ENCODE measurements at regions not wholly inside any gene's neighbourhood (a gene's known extent, or its start where the extent isn't known, plus 50 kb on each side); places are given as distances from the start of the nearest gene placed in this dataset.

GRCh38 chr5:72633041-72633445, 125.8 kb upstream of the ZNF366 start:
- ChIA-PET CTCF (no interaction called here), POLR2A (interaction anchor here (0.6 kb wide), 1 partner anchor 1524 kb away, joined by 3 read pairs; no protein-coding TSS in a partner anchor)
- no peaks in the 10 kb centered on the region for H3K27me3 Mint-ChIP-seq (ENCODE audit: insufficient read depth, unreplicated experiment)
- intact Hi-C loops (cut with micrococcal nuclease), result no loop called here
- no peak for TF ChIP-seq CTCF (IDR thresholded peaks at IDR 0.05; ENCODE audit: unreplicated experiment)
- H3K4me3 Mint-ChIP-seq (ENCODE audit: unreplicated experiment), result no peak overlapping the region
- H3K4me1 Mint-ChIP-seq (ENCODE audit: insufficient read depth, unreplicated experiment), result peaks cover 5% of the 10 kb centered on the region
- H3K27ac Mint-ChIP-seq (ENCODE audit: low read depth, unreplicated experiment), result no peak overlapping the region
- no peaks in the 10 kb centered on the region for H3K36me3 Mint-ChIP-seq (ENCODE audit: insufficient read depth, unreplicated experiment)
- no TSS peak for BruUV-seq (replicated peaks)
- DNase-seq (ENCODE audit: unreplicated experiment), result no peak
- no peaks in the 10 kb centered on the region for H3K9me3 Mint-ChIP-seq (ENCODE audit: unreplicated experiment)

- H3K9me3 Mint-ChIP-seq (ENCODE audit: unreplicated experiment), result no peaks in the 10 kb centered on the region
- ChIA-PET CTCF (interaction anchor here (1.6 to 2.0 kb wide), 2 partner anchors 14 to 19 kb away, joined by 3 to 10 read pairs; no protein-coding TSS in a partner anchor), POLR2A (interaction anchor here (0.6 to 0.9 kb wide), 2 partner anchors 15 to 20 kb away, joined by 3 to 4 read pairs; no protein-coding TSS in a partner anchor)
- H3K27ac Mint-ChIP-seq (ENCODE audit: low read depth, unreplicated experiment), result no peak overlapping the region
- no peak for TF ChIP-seq CTCF (IDR thresholded peaks at IDR 0.05; ENCODE audit: unreplicated experiment)
- H3K27me3 Mint-ChIP-seq (ENCODE audit: insufficient read depth, unreplicated experiment), result no peaks in the 10 kb centered on the region
- H3K36me3 Mint-ChIP-seq (ENCODE audit: insufficient read depth, unreplicated experiment), result no peaks in the 10 kb centered on the region
- no TSS peak for BruUV-seq (replicated peaks)
- intact Hi-C loops (cut with micrococcal nuclease), result no loop called here
- no peak for DNase-seq (ENCODE audit: unreplicated experiment)
- no peak overlapping the region for H3K4me3 Mint-ChIP-seq (ENCODE audit: unreplicated experiment)
- peaks cover 5% of the 10 kb centered on the region for H3K4me1 Mint-ChIP-seq (ENCODE audit: insufficient read depth, unreplicated experiment)
These were observed 123.5 kb upstream of the ZNF366 start for GRCh38 chr5:72630721-72631120.

- intact Hi-C loops (cut with micrococcal nuclease), result no loop called here
- no peak for TF ChIP-seq CTCF (IDR thresholded peaks at IDR 0.05; ENCODE audit: unreplicated experiment)
- no peak for DNase-seq (ENCODE audit: unreplicated experiment)
- no peak overlapping the region for H3K4me3 Mint-ChIP-seq (ENCODE audit: unreplicated experiment)
- no peaks in the 10 kb centered on the region for H3K27me3 Mint-ChIP-seq (ENCODE audit: insufficient read depth, unreplicated experiment)
- peaks cover 5% of the 10 kb centered on the region for H3K4me1 Mint-ChIP-seq (ENCODE audit: insufficient read depth, unreplicated experiment)
- H3K9me3 Mint-ChIP-seq (ENCODE audit: unreplicated experiment), result no peaks in the 10 kb centered on the region
- CTCF ChIA-PET, result interaction anchor here (1.6 to 2.0 kb wide), 2 partner anchors 15 to 18 kb away, joined by 3 to 10 read pairs; no protein-coding TSS in a partner anchor
- no peak overlapping the region for H3K27ac Mint-ChIP-seq (ENCODE audit: low read depth, unreplicated experiment)
- BruUV-seq (replicated peaks), result no TSS peak
- H3K36me3 Mint-ChIP-seq (ENCODE audit: insufficient read depth, unreplicated experiment), result no peaks in the 10 kb centered on the region
- POLR2A ChIA-PET, result interaction anchor here (0.5 kb wide), 1 partner anchor 89 kb away, joined by 4 read pairs; no protein-coding TSS in a partner anchor
These were observed 122.9 kb upstream of the ZNF366 start for GRCh38 chr5:72630081-72630480.

- CTCF ChIA-PET, result no interaction called here
- DNase-seq (ENCODE audit: unreplicated experiment), result no peak
- no peak overlapping the region for H3K27ac Mint-ChIP-seq (ENCODE audit: low read depth, unreplicated experiment)
- peaks cover 17% of the 10 kb centered on the region for H3K4me1 Mint-ChIP-seq (ENCODE audit: insufficient read depth, unreplicated experiment)
- H3K27me3 Mint-ChIP-seq (ENCODE audit: insufficient read depth, unreplicated experiment), result no peaks in the 10 kb centered on the region
- H3K36me3 Mint-ChIP-seq (ENCODE audit: insufficient read depth, unreplicated experiment), result no peaks in the 10 kb centered on the region
- no peak for TF ChIP-seq CTCF (IDR thresholded peaks at IDR 0.05; ENCODE audit: unreplicated experiment)
- no peaks in the 10 kb centered on the region for H3K9me3 Mint-ChIP-seq (ENCODE audit: unreplicated experiment)
- H3K4me3 Mint-ChIP-seq (ENCODE audit: unreplicated experiment), result no peak overlapping the region
- intact Hi-C loops (cut with micrococcal nuclease), result loop anchor here (10.0 kb wide), 1 partner anchor 56 kb away; no protein-coding TSS in a partner anchor
- POLR2A ChIA-PET, result no interaction called here
- BruUV-seq (replicated peaks), result no TSS peak
These were observed 121.7 kb upstream of the ZNF366 start for GRCh38 chr5:72628771-72629371.

Measured in MCF 10A (cell line).